ENCODE measurements at regions not wholly inside any gene's neighbourhood (a gene's known extent, or its start where the extent isn't known, plus 50 kb on each side); places are given as distances from the start of the nearest gene placed in this dataset.

GRCh38 chr10:107277591-107277990, 113.1 kb upstream of the SORCS1 start:
- TF ChIP-seq, protein P1, sequence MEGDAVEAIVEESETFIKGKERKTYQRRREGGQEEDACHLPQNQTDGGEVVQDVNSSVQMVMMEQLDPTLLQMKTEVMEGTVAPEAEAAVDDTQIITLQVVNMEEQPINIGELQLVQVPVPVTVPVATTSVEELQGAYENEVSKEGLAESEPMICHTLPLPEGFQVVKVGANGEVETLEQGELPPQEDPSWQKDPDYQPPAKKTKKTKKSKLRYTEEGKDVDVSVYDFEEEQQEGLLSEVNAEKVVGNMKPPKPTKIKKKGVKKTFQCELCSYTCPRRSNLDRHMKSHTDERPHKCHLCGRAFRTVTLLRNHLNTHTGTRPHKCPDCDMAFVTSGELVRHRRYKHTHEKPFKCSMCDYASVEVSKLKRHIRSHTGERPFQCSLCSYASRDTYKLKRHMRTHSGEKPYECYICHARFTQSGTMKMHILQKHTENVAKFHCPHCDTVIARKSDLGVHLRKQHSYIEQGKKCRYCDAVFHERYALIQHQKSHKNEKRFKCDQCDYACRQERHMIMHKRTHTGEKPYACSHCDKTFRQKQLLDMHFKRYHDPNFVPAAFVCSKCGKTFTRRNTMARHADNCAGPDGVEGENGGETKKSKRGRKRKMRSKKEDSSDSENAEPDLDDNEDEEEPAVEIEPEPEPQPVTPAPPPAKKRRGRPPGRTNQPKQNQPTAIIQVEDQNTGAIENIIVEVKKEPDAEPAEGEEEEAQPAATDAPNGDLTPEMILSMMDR (IDR thresholded peaks at IDR 0.05), result no peak
- no peak for TF ChIP-seq POLR2A (IDR thresholded peaks at IDR 0.05)

Measured in testis (tissue), 2 donors.